PFSK-1 (cell line): ENCODE measurements at regions not wholly inside any gene's neighbourhood (a gene's known extent, or its start where the extent isn't known, plus 50 kb on each side); places are given as distances from the start of the nearest gene placed in this dataset.

Source experiments
- FOXP2 ChIP-seq: optimal IDR thresholded peaks from 2 replicates; pipeline ENCODE3; 2011; ENCODE audit warnings: borderline replicate concordance, control low read depth, inconsistent platforms; ENCODE audit not compliant: insufficient read depth; ENCODE audit errors: extremely low read length, extremely low read depth
- POLR2AphosphoS5 ChIP-seq: IDR thresholded peaks from 2 replicates; pipeline ENCODE4 v1.6.1; 2012; ENCODE audit warnings: low read depth, mild to moderate bottlenecking, control low read depth, low read length, moderate library complexity
- REST ChIP-seq, 2 experiments: IDR thresholded peaks; 2 replicates each; pipeline versions ENCODE4 v1.6.1 to v1.8.0; 2011 to 2012; ENCODE audit warnings: low read depth in 2 of 2, low read length in 2 of 2, control low read depth in 1 of 2, inconsistent platforms in 1 of 2, mild to moderate bottlenecking in 1 of 2, moderate library complexity in 1 of 2; ENCODE audit not compliant: insufficient read depth in 1 of 2
- SIN3A ChIP-seq: IDR thresholded peaks from 2 replicates; pipeline ENCODE4 v1.6.1; 2012; ENCODE audit warnings: mild to moderate bottlenecking, low read length, moderate library complexity, borderline replicate concordance; ENCODE audit not compliant: insufficient read depth
- TAF1 ChIP-seq: IDR thresholded peaks from 2 replicates; pipeline ENCODE4 v1.6.1; 2012; ENCODE audit warnings: low read length, control low read depth, borderline replicate concordance; ENCODE audit not compliant: insufficient read depth

DNA sequence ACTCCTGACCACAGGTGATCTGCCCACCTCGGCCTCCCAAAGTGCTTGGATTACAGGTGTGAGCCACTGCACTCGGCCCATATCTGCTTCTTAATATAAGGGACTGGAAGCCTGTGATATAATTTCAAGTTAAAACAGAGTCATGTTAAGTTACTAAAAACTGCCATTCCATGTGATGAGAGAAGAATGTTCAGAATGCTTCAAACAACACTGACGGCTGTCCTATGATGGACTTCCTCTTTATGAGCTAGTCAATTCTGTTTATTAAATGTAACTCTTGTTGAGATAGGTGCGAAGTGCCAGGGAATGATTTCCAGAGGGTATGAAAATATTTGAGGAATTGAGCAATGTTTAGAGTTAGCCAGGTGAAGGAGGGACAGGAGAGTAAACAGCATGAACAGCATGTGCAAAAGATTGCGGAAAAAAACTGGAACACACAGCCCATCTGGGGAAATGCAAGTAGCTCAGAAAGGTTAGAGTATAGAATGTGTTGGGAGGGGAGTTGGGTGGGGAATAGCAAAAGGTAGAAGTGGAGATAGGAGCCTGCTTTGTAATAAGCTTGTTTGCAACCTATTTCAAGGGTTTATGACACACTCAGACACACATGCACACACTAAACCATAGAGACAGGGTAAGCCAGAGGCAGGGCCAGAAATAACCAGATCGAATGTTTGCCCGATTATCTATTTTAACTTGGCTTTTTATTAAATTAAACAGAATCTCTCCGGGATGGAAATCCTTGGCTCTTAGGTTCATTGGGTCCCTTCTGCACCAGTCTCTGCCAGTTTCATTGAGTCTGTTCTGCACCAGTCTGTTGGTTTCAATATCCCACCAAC lies 135.6 kb upstream of the COX10 start:
- no peak for TF ChIP-seq SIN3A
- no peak for TF ChIP-seq FOXP2
- no peak for TF ChIP-seq REST (IDR thresholded peaks at IDR 0.05; ENCODE audit: insufficient read depth in 1 of 2, low read depth in 2 of 2, low read length in 2 of 2)
- TF ChIP-seq TAF1: no peak
- TF ChIP-seq POLR2AphosphoS5: no peak

- no peak for TF ChIP-seq FOXP2
- no peak for TF ChIP-seq POLR2AphosphoS5
- TF ChIP-seq TAF1: no peak
- no peak for TF ChIP-seq REST (IDR thresholded peaks at IDR 0.05; ENCODE audit: insufficient read depth in 1 of 2, low read depth in 2 of 2, low read length in 2 of 2)
These were observed 130.1 kb upstream of the COX10 start for GRCh38 chr17:13939222-13939621.

DNA sequence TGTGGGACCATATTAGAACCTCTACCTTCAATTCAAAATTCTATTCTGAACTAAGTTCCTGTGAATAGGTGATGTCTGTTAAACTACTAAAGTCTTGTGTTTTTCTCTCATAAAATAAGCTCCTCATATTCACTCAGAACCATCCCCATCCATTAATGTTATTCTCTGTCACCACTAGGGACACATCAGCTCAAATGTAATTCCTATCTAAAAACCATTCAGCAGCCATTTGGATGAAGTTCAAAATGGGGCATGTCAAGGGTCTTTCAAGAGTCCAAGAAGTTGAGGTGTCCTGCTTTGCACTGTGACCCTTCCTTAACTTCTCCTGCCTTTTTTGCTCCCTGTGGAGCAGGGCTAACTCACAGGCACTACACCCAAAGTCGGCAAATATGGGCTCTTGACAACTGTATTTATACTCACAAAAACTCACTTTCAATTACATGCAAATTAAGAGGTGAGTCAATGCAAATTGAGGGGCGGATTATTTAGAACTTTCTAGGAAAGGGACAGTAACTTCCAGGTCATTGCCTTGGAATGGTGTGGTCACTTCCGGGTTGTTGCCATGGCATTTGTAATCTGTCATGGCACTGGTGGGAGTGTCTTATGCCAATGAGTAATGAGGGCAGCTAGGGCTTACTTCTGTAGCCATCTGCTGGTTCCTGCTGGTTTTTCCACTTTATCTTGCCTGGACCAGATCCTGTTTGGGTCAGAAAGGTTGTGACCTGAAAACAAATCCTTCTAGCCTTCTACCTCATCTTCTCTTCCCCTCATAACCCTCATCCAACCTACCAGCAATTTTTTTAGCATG lies 128.2 kb upstream of the COX10 start:
- TF ChIP-seq SIN3A: no peak
- TF ChIP-seq TAF1: no peak
- no peak for TF ChIP-seq FOXP2
- no peak for TF ChIP-seq POLR2AphosphoS5
- TF ChIP-seq REST (IDR thresholded peaks at IDR 0.05; ENCODE audit: insufficient read depth in 1 of 2, low read depth in 2 of 2, low read length in 2 of 2): no peak

- TF ChIP-seq FOXP2 (no peak), TAF1 (no peak), SIN3A (no peak), POLR2AphosphoS5 (no peak), REST (IDR thresholded peaks at IDR 0.05; ENCODE audit: insufficient read depth in 1 of 2, low read depth in 2 of 2, low read length in 2 of 2) (no peak)
These were observed 127.5 kb upstream of the COX10 start for GRCh38 chr17:13941781-13942180.
